GM12872 (cell line): ENCODE measurements at regions not wholly inside any gene's neighbourhood (a gene's known extent, or its start where the extent isn't known, plus 50 kb on each side); places are given as distances from the start of the nearest gene placed in this dataset.

Experiments
- CTCF ChIP-seq: IDR thresholded peaks from 3 replicates; pipeline ENCODE4 v1.5.1; 2011; ENCODE audit warnings: low read depth, mild to moderate bottlenecking, low read length, moderate library complexity; ENCODE audit not compliant: insufficient read depth

- no peak for TF ChIP-seq CTCF
Measured at GRCh38 chr15:36372968-36373367, 206.5 kb upstream of the CDIN1 start.

GRCh38 chr15:36373550-36373949 lies 205.9 kb upstream of the CDIN1 start:
- TF ChIP-seq CTCF = no peak

GRCh38 chr15:36389107-36389506 lies 190.3 kb upstream of the CDIN1 start:
- TF ChIP-seq CTCF = no peak

- TF ChIP-seq CTCF = no peak
Measured at GRCh38 chr15:36390491-36390890, 188.9 kb upstream of the CDIN1 start.

GRCh38 chr15:36392676-36393266 lies 186.7 kb upstream of the CDIN1 start:
- TF ChIP-seq CTCF = no peak

- no peak for TF ChIP-seq CTCF
Measured at GRCh38 chr15:36398212-36398611, 181.2 kb upstream of the CDIN1 start.

GRCh38 chr15:36399276-36399675 lies 180.2 kb upstream of the CDIN1 start:
- TF ChIP-seq CTCF = no peak

- TF ChIP-seq CTCF = no peak
Measured at GRCh38 chr15:36400936-36401585, 178.4 kb upstream of the CDIN1 start.
